ENCODE measurements at regions not wholly inside any gene's neighbourhood (a gene's known extent, or its start where the extent isn't known, plus 50 kb on each side); places are given as distances from the start of the nearest gene placed in this dataset.
"Not testable (repeated sequence)": the region's sequence is repeated elsewhere in the genome, so short reads cannot be mapped to it uniquely, and the experiment has no call there.

- TF ChIP-seq CTCF (conservative IDR thresholded peaks at IDR 0.05): no peak
- H3K27ac ChIP-seq: no peak overlapping the region
Measured at GRCh38 chr13:84609716-84610115, 727.4 kb upstream of the SLITRK1 start.

GRCh38 chr13:84607261-84608013 is 725.2 kb upstream of the SLITRK1 start:
- TF ChIP-seq CTCF (conservative IDR thresholded peaks at IDR 0.05): no peak
- no peak overlapping the region for H3K27ac ChIP-seq

GRCh38 chr13:84606616-84607015 is 724.3 kb upstream of the SLITRK1 start:
- no peak overlapping the region for H3K27ac ChIP-seq
- TF ChIP-seq CTCF (conservative IDR thresholded peaks at IDR 0.05): no peak

GRCh38 chr13:84605927-84606326 is 723.7 kb upstream of the SLITRK1 start:
- no peak overlapping the region for H3K27ac ChIP-seq
- no peak for TF ChIP-seq CTCF (conservative IDR thresholded peaks at IDR 0.05)

GRCh38 chr13:84591444-84591843 is 709.2 kb upstream of the SLITRK1 start:
- no peak overlapping the region for H3K27ac ChIP-seq
- no peak for TF ChIP-seq CTCF (conservative IDR thresholded peaks at IDR 0.05)

GRCh38 chr13:84590663-84591062 is 708.4 kb upstream of the SLITRK1 start:
- no peak overlapping the region for H3K27ac ChIP-seq
- TF ChIP-seq CTCF (conservative IDR thresholded peaks at IDR 0.05): no peak

- no peak overlapping the region for H3K27ac ChIP-seq
- no peak for TF ChIP-seq CTCF (conservative IDR thresholded peaks at IDR 0.05)
Measured at GRCh38 chr13:84588023-84588422, 705.7 kb upstream of the SLITRK1 start.

- not testable (repeated sequence) for H3K27ac ChIP-seq
Measured at GRCh38 chr13:84579901-84580300, 697.6 kb upstream of the SLITRK1 start.

Data from VCaP (cell line).